Endothelial cell (in vitro differentiated cells): ENCODE measurements at regions not wholly inside any gene's neighbourhood (a gene's known extent, or its start where the extent isn't known, plus 50 kb on each side); places are given as distances from the start of the nearest gene placed in this dataset.
"Not testable (repeated sequence)": the region's sequence is repeated elsewhere in the genome, so short reads cannot be mapped to it uniquely, and the experiment has no call there.

Source experiments
- DNase-seq: peaks from one replicate; pipeline ENCODE4 v3.0.0; 2021; ENCODE audit warnings: low spot score
- H3K27ac Mint-ChIP-seq: one replicate; pipeline ENCODE4 v1.8.0; 2021; ENCODE audit warnings: mixed read lengths, inconsistent platforms; ENCODE audit not compliant: unreplicated experiment
- H3K27me3 Mint-ChIP-seq: one replicate; pipeline ENCODE4 v1.8.0; 2021; ENCODE audit warnings: mild to moderate bottlenecking, moderate library complexity, mixed read lengths, inconsistent platforms; ENCODE audit not compliant: unreplicated experiment
- H3K36me3 Mint-ChIP-seq: one replicate; pipeline ENCODE4 v1.8.0; 2021; ENCODE audit warnings: mild to moderate bottlenecking, low read depth, mixed read lengths, inconsistent platforms; ENCODE audit not compliant: unreplicated experiment
- H3K4me1 Mint-ChIP-seq: one replicate; pipeline ENCODE4 v1.8.0; 2021; ENCODE audit warnings: mild to moderate bottlenecking, mixed read lengths, inconsistent platforms; ENCODE audit not compliant: unreplicated experiment
- H3K4me3 Mint-ChIP-seq: one replicate; pipeline ENCODE4 v1.8.0; 2021; ENCODE audit warnings: mild to moderate bottlenecking, mixed read lengths, inconsistent platforms; ENCODE audit not compliant: unreplicated experiment
- H3K9me3 Mint-ChIP-seq: one replicate; pipeline ENCODE4 v1.8.0; 2021; ENCODE audit warnings: mixed read lengths, inconsistent platforms; ENCODE audit not compliant: unreplicated experiment
- CTCF ChIP-seq: fragments of 200-600 bp; sonication (generic); IDR thresholded peaks from one replicate; pipeline ENCODE4 v1.5.0; 2021; ENCODE audit warnings: antibody characterized with exemption; ENCODE audit not compliant: unreplicated experiment

- DNase-seq: no peak
- H3K4me3 Mint-ChIP-seq: no peak overlapping the region
- no peak for TF ChIP-seq CTCF
- H3K27me3 Mint-ChIP-seq: peaks cover 3% of the 10 kb centered on the region
- H3K36me3 Mint-ChIP-seq: no peaks in the 10 kb centered on the region
- H3K9me3 Mint-ChIP-seq: no peaks in the 10 kb centered on the region
- no peak overlapping the region for H3K27ac Mint-ChIP-seq
- H3K4me1 Mint-ChIP-seq: peaks cover 39% of the 10 kb centered on the region
Measured at GRCh38 chr17:70434536-70435490, 265.5 kb downstream of the KCNJ2 start.

GRCh38 chr17:70437656-70438055 is 268.3 kb downstream of the KCNJ2 start:
- no peak for DNase-seq
- no peak overlapping the region for H3K4me3 Mint-ChIP-seq
- no peaks in the 10 kb centered on the region for H3K9me3 Mint-ChIP-seq
- H3K27me3 Mint-ChIP-seq: peaks cover 2% of the 10 kb centered on the region
- H3K36me3 Mint-ChIP-seq: no peaks in the 10 kb centered on the region
- peaks cover 46% of the 10 kb centered on the region for H3K4me1 Mint-ChIP-seq
- H3K27ac Mint-ChIP-seq: peak overlapping the region; percentile 49
- TF ChIP-seq CTCF: no peak

DNA sequence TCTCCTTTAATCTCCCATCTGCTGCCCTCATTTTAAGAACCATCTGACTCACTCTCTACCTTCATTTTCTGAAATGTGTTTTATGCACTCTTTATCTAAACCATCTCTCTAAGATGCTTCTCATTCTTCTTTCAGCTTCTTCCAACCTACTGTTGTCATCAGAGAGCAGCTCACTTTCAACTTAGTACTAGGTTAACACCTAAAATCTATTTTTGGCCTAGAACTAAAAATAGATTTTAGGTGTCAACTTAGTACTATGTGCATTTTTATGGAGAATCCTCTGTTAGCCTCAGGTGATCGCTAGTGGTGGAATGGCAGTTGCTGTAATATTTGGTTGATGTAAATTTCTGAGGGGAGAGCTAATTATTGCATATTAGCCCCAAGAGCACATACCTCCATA is 277.1 kb downstream of the KCNJ2 start:
- H3K9me3 Mint-ChIP-seq: no peaks in the 10 kb centered on the region
- H3K27me3 Mint-ChIP-seq: no peaks in the 10 kb centered on the region
- H3K27ac Mint-ChIP-seq: no peak overlapping the region
- TF ChIP-seq CTCF: no peak
- H3K36me3 Mint-ChIP-seq: no peaks in the 10 kb centered on the region
- DNase-seq: no peak
- no peak overlapping the region for H3K4me3 Mint-ChIP-seq
- no peaks in the 10 kb centered on the region for H3K4me1 Mint-ChIP-seq

GRCh38 chr17:70447588-70447987 is 278.3 kb downstream of the KCNJ2 start:
- TF ChIP-seq CTCF: no peak
- Mint-ChIP-seq H3K4me3 (no peak overlapping the region), H3K27ac (no peak overlapping the region), H3K27me3 (no peaks in the 10 kb centered on the region), H3K9me3 (no peaks in the 10 kb centered on the region), H3K4me1 (no peaks in the 10 kb centered on the region), H3K36me3 (no peaks in the 10 kb centered on the region)
- DNase-seq: no peak

DNA sequence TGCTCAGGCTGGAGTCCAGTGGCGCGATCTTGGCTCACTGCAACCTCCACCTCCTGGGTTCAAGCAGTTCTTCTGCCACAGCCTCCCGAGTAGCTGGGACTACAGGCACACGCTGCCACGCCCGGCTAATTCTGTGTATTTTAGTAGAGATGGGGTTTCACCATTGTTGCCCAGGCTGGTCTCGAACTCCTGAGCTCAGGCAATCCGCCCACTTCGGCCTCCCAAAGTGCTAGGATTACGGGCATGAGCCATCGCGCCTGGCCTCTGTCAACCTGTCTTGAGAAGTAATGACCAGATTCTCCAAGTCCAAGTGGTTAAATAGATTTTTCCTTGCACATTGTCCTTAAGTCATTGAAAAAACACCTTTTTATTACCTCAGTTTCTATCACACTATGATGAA is 283.7 kb downstream of the KCNJ2 start:
- H3K4me3 Mint-ChIP-seq, DNase-seq, H3K27ac Mint-ChIP-seq, H3K9me3 Mint-ChIP-seq, H3K4me1 Mint-ChIP-seq, H3K36me3 Mint-ChIP-seq, H3K27me3 Mint-ChIP-seq: not testable (repeated sequence)
